ENCODE measurements at regions not wholly inside any gene's neighbourhood (a gene's known extent, or its start where the extent isn't known, plus 50 kb on each side); places are given as distances from the start of the nearest gene placed in this dataset.

- TF ChIP-seq POLR2AphosphoS5 (IDR thresholded peaks at IDR 0.05), result no peak
- TF ChIP-seq, protein P1, sequence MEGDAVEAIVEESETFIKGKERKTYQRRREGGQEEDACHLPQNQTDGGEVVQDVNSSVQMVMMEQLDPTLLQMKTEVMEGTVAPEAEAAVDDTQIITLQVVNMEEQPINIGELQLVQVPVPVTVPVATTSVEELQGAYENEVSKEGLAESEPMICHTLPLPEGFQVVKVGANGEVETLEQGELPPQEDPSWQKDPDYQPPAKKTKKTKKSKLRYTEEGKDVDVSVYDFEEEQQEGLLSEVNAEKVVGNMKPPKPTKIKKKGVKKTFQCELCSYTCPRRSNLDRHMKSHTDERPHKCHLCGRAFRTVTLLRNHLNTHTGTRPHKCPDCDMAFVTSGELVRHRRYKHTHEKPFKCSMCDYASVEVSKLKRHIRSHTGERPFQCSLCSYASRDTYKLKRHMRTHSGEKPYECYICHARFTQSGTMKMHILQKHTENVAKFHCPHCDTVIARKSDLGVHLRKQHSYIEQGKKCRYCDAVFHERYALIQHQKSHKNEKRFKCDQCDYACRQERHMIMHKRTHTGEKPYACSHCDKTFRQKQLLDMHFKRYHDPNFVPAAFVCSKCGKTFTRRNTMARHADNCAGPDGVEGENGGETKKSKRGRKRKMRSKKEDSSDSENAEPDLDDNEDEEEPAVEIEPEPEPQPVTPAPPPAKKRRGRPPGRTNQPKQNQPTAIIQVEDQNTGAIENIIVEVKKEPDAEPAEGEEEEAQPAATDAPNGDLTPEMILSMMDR (IDR thresholded peaks at IDR 0.05), result no peak
- no peak for TF ChIP-seq EP300 (IDR thresholded peaks at IDR 0.05)
Observed at GRCh38 chrX:13389501-13389900, 69.6 kb upstream of the ATXN3L start.
